ENCODE measurements at regions not wholly inside any gene's neighbourhood (a gene's known extent, or its start where the extent isn't known, plus 50 kb on each side); places are given as distances from the start of the nearest gene placed in this dataset.
"Not testable (repeated sequence)": the region's sequence is repeated elsewhere in the genome, so short reads cannot be mapped to it uniquely, and the experiment has no call there.

DNA sequence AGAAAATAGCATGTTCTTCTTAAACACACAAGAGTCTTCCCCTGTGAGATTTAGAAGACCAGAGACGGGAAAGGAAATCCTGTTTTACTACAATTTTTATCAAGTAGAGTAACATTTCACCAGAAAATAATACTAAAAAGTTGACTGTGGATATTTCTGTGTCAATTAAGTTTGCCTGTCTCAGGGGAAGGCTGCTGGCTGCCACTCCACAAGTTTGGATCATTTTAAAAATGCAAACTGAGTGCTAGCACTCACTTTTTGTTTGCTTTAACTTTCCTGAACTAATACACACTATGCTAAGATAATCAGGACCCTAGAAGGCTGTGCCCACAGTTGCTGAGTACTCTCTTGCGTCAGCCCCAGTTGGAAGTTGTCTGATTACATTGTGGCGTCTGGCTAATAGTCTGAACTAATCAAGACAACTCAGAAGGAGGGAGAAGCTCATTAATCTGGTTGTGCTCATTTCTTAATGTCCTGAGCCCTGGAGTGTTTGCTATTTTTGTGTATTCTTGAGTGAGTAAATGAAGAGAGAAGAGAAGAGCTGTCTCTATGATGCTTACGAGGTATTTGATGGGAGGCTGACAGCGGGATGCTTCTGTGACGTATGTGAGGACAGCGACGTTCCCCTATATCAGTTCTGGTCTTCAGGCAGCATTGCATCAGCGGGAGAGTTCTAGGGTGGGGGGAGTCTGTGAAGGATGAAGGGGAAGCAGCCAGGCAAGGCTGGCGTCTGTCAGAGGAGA lies 664.2 kb downstream of the QKI start:
- Histone ChIP-seq H2AFZ (ENCODE audit: low read length) (no peak overlapping the region), H3K9me2 (replicated peaks; ENCODE audit: low read depth, low read length) (no peaks in the 10 kb centered on the region), H3K9ac (ENCODE audit: low read depth, low read length, poor library complexity, severe bottlenecking) (no peak overlapping the region), H3K36me3 (ENCODE audit: insufficient read depth, low read length) (no peaks in the 10 kb centered on the region), H3K79me2 (ENCODE audit: insufficient read depth, low read length) (no peaks in the 10 kb centered on the region), H3K27me3 (ENCODE audit: insufficient read depth, low read length, poor library complexity, severe bottlenecking) (no peaks in the 10 kb centered on the region), H3K4me3 (ENCODE audit: low read length, poor library complexity, severe bottlenecking) (no peak overlapping the region), H3K4me2 (ENCODE audit: low read depth, low read length, poor library complexity, severe bottlenecking) (no peak overlapping the region), H3F3A (ENCODE audit: low read depth) (no peaks in the 10 kb centered on the region), H3K9me3 (ENCODE audit: insufficient read depth, low read depth, low read length) (no peaks in the 10 kb centered on the region; the same call in 1 of the 2 replicates), H3K4me1 (ENCODE audit: insufficient read depth, low read length, poor library complexity, severe bottlenecking) (no peaks in the 10 kb centered on the region), H4K20me1 (ENCODE audit: insufficient read depth, low read length, poor library complexity, severe bottlenecking) (no peaks in the 10 kb centered on the region)
- no peak for TF ChIP-seq EZH2phosphoT487 (IDR thresholded peaks at IDR 0.05; ENCODE audit: borderline replicate concordance)
- TF ChIP-seq, protein P1, sequence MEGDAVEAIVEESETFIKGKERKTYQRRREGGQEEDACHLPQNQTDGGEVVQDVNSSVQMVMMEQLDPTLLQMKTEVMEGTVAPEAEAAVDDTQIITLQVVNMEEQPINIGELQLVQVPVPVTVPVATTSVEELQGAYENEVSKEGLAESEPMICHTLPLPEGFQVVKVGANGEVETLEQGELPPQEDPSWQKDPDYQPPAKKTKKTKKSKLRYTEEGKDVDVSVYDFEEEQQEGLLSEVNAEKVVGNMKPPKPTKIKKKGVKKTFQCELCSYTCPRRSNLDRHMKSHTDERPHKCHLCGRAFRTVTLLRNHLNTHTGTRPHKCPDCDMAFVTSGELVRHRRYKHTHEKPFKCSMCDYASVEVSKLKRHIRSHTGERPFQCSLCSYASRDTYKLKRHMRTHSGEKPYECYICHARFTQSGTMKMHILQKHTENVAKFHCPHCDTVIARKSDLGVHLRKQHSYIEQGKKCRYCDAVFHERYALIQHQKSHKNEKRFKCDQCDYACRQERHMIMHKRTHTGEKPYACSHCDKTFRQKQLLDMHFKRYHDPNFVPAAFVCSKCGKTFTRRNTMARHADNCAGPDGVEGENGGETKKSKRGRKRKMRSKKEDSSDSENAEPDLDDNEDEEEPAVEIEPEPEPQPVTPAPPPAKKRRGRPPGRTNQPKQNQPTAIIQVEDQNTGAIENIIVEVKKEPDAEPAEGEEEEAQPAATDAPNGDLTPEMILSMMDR (conservative IDR thresholded peaks at IDR 0.05; ENCODE audit: low read length) = no peak

DNA sequence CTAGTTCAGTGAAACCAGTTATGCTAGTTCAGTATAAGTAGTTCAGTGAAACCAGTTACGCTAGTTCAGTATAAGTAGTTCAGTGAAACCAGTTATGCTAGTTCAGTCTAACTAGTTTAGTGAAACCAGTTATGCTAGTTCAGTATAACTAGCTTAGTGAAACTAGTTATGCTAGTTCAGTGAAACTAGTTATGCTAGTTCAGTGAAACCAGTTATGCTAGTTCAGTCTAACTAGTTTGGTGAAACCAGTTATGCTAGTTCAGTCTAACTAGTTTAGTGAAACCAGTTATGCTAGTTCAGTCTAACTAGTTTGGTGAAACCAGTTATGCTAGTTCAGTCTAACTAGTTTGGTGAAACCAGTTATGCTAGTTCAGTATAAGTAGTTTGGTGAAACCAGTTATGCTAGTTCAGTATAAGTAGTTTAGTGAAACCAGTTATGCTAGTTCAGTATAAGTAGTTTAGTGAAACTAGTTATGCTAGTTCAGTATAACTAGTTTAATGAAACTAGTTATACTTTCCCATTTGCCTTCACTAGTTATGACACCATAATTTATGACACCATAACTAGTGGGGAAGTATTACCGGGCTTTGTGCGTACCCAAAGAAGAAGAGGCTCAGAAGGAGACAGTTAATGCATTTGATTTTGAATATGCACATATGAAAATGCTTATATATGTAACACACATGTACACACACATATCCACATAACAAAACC lies 662.5 kb downstream of the QKI start:
- H3K27me3 ChIP-seq (ENCODE audit: insufficient read depth, low read length, poor library complexity, severe bottlenecking); H3K4me2 ChIP-seq (ENCODE audit: low read depth, low read length, poor library complexity, severe bottlenecking); H2AFZ ChIP-seq (ENCODE audit: low read length); H3K9ac ChIP-seq (ENCODE audit: low read depth, low read length, poor library complexity, severe bottlenecking); H4K20me1 ChIP-seq (ENCODE audit: insufficient read depth, low read length, poor library complexity, severe bottlenecking); H3K36me3 ChIP-seq (ENCODE audit: insufficient read depth, low read length); H3K9me3 ChIP-seq (ENCODE audit: insufficient read depth, low read depth, low read length); H3K79me2 ChIP-seq (ENCODE audit: insufficient read depth, low read length); H3K9me2 ChIP-seq (replicated peaks; ENCODE audit: low read depth, low read length); H3F3A ChIP-seq (ENCODE audit: low read depth); H3K4me1 ChIP-seq (ENCODE audit: insufficient read depth, low read length, poor library complexity, severe bottlenecking); H3K4me3 ChIP-seq (ENCODE audit: low read length, poor library complexity, severe bottlenecking): not testable (repeated sequence)

DNA sequence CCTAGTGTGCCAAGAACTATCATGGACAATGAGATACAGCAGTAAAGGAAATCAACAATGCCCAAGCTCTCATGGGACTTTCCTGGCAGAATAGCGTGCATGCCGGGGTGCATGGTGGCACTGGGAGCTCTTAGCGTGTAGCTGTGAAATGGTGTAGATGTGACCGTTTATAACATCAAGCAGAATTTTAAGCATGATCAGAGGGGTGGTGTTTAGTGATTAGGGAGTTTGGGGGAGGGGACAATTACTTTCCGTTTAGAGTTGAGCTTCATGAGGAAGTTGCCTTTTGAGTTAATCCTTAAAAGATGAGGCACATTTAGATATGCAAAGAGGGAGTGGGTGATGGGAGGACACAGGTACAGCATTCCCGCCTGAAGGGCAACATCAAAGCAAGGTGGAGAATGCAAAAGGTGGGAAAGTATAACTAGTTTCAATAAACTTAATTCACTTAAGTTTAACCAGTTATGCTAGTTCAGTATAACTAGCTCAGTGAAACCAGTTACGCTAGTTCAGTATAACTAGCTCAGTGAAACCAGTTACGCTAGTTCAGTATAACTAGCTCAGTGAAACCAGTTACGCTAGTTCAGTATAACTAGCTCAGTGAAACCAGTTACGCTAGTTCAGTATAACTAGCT lies 661.6 kb downstream of the QKI start:
- no peaks in the 10 kb centered on the region for H3K27me3 ChIP-seq (ENCODE audit: insufficient read depth, low read length, poor library complexity, severe bottlenecking)
- H4K20me1 ChIP-seq (ENCODE audit: insufficient read depth, low read length, poor library complexity, severe bottlenecking) = no peaks in the 10 kb centered on the region
- H3F3A ChIP-seq (ENCODE audit: low read depth) = no peaks in the 10 kb centered on the region
- H3K36me3 ChIP-seq (ENCODE audit: insufficient read depth, low read length) = no peaks in the 10 kb centered on the region
- no peaks in the 10 kb centered on the region for H3K4me1 ChIP-seq (ENCODE audit: insufficient read depth, low read length, poor library complexity, severe bottlenecking)
- H3K9me2 ChIP-seq (replicated peaks; ENCODE audit: low read depth, low read length) = no peaks in the 10 kb centered on the region
- no peaks in the 10 kb centered on the region; the same call in 1 of the 2 replicates for H3K9me3 ChIP-seq (ENCODE audit: insufficient read depth, low read depth, low read length)
- no peak overlapping the region for H3K4me2 ChIP-seq (ENCODE audit: low read depth, low read length, poor library complexity, severe bottlenecking)
- H2AFZ ChIP-seq (ENCODE audit: low read length) = no peak overlapping the region
- no peaks in the 10 kb centered on the region for H3K79me2 ChIP-seq (ENCODE audit: insufficient read depth, low read length)
- no peak overlapping the region for H3K9ac ChIP-seq (ENCODE audit: low read depth, low read length, poor library complexity, severe bottlenecking)
- no peak overlapping the region for H3K4me3 ChIP-seq (ENCODE audit: low read length, poor library complexity, severe bottlenecking)
- no peak for TF ChIP-seq EZH2phosphoT487 (IDR thresholded peaks at IDR 0.05; ENCODE audit: borderline replicate concordance)
- TF ChIP-seq, protein P1 (conservative IDR thresholded peaks at IDR 0.05; ENCODE audit: low read length) = no peak
